DMS53 treated with DMSO at 0.1 percent for 48 hours (cell line): ENCODE measurements at regions not wholly inside any gene's neighbourhood (a gene's known extent, or its start where the extent isn't known, plus 50 kb on each side); places are given as distances from the start of the nearest gene placed in this dataset.
"Not testable (repeated sequence)": the region's sequence is repeated elsewhere in the genome, so short reads cannot be mapped to it uniquely, and the experiment has no call there.

Experiments used
- DNase-seq: peaks from one replicate; lab custom pipeline; 2025; ENCODE audit not compliant: unreplicated experiment; lab: John Stamatoyannopoulos, UW

- DNase-seq: no peak
These were observed 53.3 kb upstream of the CYLC2 start for GRCh38 chr9:102941868-102942267.

DNA sequence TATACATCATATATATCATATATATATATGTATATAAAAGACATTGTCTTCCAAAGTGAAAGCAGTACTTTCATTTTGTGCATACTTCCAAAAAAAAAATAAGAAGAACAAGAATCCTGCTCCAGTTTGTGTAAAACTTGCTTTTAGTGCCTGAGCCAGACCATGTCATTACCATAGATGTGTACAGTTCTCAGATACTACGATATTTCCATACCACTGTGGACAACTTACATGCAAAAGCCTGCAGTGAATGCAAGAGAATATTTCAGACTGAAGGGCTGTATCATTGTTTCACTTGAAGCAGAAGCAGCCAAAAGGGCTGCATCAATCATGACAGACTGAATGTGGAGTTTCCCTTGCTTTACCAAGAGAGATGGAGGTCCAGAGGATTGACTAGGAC is 72.6 kb upstream of the CYLC2 start:
- DNase-seq: no peak

DNA sequence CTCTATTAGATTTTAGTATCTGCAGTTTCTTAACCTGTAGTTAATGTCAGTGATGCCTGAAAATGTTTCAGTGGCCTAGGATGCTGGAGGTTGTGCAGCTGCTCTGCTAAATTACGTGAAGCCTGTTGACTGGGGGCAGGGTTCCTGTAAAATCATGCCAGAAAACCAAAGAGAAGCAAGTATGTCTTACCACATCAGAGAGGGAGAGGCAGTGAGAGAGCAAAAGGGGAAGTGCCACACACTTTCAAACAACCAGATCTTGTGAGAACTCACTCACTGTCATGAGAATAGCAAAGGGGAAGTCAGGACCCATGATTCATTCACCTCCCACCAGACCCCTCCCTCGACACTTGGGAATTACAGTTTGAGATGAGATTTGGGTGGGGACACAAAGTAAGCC is 83.9 kb upstream of the CYLC2 start:
- DNase-seq: no peak

GRCh38 chr9:102905795-102906194 is 89.3 kb upstream of the CYLC2 start:
- DNase-seq: not testable (repeated sequence)

- DNase-seq: no peak
These were observed 103.1 kb upstream of the CYLC2 start for GRCh38 chr9:102892025-102892424.

- not testable (repeated sequence) for DNase-seq
These were observed 106.4 kb upstream of the CYLC2 start for GRCh38 chr9:102888747-102889146.

- DNase-seq: no peak
These were observed 119.4 kb upstream of the CYLC2 start for GRCh38 chr9:102875687-102876086.

- DNase-seq: no peak
These were observed 127.6 kb upstream of the CYLC2 start for GRCh38 chr9:102867488-102867887.

- no peak for DNase-seq
These were observed 132.7 kb upstream of the CYLC2 start for GRCh38 chr9:102862478-102862877.

DNA sequence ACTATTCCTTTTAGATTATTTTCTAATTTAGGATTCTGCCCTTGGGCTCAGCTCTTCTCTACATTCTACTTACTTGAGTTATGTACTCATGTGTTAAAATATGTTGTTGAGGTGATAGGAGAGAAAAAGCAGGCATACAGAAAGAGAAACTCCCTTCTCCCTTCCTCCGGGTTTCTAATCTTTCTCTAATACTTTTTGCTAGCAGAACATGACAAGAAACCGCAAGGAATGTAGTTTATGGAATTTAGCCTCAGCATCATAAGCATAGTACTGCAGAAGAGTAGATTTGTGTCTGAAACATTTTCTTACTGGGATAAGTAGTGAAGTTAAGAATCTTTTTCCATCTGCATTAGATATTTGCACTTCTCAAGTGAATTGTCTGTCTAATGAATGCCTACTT is 139.5 kb upstream of the CYLC2 start:
- no peak for DNase-seq

DNA sequence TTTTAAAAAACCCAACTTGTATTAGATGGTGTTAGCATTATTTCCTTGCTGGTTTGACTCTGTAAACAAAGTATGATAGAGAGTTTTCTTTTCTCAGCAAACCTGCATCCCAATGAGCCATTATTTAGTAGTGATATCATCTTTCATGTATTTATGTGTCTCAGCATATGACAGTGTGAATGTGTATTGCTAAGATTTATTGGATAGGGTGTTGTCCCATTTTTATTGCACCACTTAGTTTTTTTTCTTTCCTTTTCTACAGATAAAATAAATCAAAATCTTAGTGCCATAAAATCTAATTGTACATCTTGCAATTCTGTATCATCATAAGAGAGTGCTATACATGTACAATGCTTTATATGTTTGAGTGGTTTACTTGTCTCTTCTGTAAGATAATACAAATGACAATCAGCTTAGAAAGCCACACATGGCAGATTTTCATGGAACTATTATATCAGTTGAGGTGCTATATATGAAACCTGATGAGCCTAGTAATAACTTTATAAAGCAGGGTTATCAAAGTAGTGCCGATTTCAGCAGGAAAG is 149.2 kb upstream of the CYLC2 start:
- DNase-seq: no peak

DNA sequence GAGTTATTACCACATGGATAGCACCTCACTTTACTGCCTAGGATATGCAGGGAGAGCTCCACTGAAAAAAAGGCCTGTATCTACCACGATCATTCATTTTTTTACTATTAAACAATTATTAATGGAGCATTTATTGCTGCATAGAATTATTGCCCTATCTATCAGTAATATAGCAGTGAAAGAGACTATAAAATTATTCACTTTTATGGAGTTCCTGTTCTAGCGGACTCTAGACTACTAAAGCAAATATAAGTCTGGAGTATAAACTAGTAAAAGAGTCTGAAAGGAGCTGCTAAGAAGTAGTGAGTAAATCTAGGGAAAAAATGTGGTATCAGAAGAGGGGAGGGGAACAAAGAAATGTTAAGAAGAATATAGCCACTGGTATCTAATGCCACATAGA is 150.4 kb upstream of the CYLC2 start:
- no peak for DNase-seq

- DNase-seq: no peak
These were observed 152.7 kb upstream of the CYLC2 start for GRCh38 chr9:102842423-102842822.

DNA sequence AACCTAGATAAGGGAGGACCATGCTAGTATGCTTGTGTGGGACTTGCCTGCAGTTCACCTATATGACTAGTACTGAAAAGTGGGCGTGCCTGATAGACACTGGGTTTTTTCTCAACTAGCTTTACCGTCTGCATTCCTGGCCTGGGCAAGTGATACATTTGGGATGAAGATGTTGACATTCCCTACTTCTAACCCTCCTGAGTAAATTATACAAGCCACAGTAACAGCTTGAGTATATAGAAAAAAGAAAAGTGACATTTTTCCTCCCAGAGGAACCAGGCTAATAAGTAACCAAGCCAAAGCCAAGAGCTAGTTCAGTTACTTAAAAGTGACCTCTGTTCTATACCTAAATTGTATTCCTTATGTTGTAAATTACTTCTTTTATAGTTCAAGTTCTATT is 153.8 kb upstream of the CYLC2 start:
- DNase-seq: no peak

DNA sequence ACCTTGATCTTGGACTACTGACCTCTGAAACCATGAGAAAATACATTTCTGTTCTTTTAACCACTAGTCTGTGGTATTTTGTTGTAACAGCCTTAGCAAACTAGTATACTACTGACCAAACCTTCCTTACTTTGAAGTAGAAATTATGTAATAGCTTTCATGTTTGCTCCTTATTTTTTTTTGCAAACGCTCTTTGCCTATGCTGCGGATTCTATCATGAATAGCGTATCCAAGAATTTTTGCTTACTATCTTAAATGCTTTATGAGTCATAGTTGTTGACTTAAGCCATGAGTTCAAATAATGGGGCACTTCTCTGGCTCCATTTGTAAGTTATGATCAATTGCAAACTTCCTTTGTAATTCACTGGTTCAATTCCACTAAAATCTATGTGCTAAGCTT is 154.8 kb upstream of the CYLC2 start:
- DNase-seq: peak; percentile 35

- DNase-seq: no peak
These were observed 162.3 kb upstream of the CYLC2 start for GRCh38 chr9:102832814-102833213.

GRCh38 chr9:102796244-102796643 is 198.9 kb upstream of the CYLC2 start:
- DNase-seq: no peak

DNA sequence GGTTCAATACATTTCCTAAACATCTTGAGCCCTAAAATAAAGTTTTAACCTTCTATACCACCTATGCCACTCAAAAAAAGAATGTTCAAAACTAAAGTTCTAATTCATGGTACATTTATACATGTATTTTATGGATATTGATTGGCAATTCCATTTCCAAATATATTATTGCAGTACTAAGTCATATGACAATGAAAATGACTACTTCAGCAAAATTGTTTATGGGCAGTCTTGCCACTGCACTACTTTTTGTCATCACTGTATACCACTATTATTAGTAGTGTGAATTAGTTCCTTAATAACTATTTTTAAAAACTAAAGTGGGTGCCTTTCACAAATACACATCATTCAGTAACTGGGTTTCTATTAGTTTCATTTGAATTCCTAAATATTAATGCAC is 199.6 kb upstream of the CYLC2 start:
- no peak for DNase-seq

- DNase-seq: peak; percentile 1
These were observed 215.8 kb upstream of the CYLC2 start for GRCh38 chr9:102779356-102779755.

- no peak for DNase-seq
These were observed 216.4 kb upstream of the CYLC2 start for GRCh38 chr9:102778746-102779145.

- no peak for DNase-seq
These were observed 224.4 kb upstream of the CYLC2 start for GRCh38 chr9:102770704-102771103.

GRCh38 chr9:102769307-102769706 is 225.8 kb upstream of the CYLC2 start:
- no peak for DNase-seq

GRCh38 chr9:102768002-102768401 is 227.1 kb upstream of the CYLC2 start:
- DNase-seq: no peak

GRCh38 chr9:102767076-102767475 is 228.1 kb upstream of the CYLC2 start:
- DNase-seq: no peak
